Stimulated activated CD4-positive, alpha-beta T cell treated with anti-CD3 and anti-CD28 coated beads, Interleukin-2, amount 100 ng/mL, for 4 hours (primary cell): ENCODE measurements at regions not wholly inside any gene's neighbourhood (a gene's known extent, or its start where the extent isn't known, plus 50 kb on each side); places are given as distances from the start of the nearest gene placed in this dataset.
"Not testable (repeated sequence)": the region's sequence is repeated elsewhere in the genome, so short reads cannot be mapped to it uniquely, and the experiment has no call there.

ENCODE experiments used
- DNase-seq: peaks from one replicate; pipeline ENCODE4 v3.0.0-alpha.2; 2020; ENCODE audit warnings: low read depth

DNA sequence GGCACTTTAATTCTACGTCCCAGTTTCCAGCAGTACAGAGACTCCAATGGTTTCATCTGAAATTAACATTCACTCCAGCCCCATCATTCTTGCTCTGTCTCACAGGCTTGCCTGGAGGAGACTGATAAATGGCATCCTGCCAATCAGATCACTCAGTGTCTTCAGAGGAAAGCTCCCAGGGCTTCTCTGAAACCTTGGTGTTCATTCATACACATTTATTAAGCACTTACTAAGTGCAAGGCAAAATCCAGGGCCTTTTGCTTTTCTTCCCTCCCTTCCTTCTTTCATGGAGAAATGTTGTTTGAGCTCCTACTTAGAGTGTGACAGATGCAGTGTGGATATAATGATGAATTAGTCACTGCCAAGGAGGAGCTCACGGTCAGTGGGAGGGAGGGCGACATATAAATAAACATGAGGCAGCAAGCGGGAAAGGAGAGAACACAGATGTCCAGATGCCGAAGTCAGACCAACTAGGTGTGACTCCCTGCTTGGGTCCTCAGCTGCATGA, 106.7 kb upstream of the DTNBP1 start:
- no peak for DNase-seq

DNA sequence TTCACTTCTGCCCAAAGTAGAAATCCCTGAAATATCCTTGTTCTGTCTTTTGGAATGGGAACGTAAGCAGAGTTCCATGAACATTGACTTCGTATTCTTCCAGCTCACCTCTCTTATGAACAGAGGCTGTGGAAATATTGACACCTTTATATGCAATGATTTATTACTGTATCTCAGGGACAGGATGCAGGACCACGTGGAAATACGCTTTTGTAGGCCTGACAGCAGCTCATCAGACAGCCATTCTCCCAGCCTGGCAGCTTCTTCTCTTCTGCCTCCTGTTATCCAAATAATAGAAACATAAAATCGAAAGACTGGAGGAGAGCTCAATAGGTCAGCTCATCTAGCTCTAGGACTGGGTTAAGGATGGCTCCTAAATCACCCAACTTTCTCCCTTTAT, 106.2 kb upstream of the DTNBP1 start:
- DNase-seq = no peak

DNA sequence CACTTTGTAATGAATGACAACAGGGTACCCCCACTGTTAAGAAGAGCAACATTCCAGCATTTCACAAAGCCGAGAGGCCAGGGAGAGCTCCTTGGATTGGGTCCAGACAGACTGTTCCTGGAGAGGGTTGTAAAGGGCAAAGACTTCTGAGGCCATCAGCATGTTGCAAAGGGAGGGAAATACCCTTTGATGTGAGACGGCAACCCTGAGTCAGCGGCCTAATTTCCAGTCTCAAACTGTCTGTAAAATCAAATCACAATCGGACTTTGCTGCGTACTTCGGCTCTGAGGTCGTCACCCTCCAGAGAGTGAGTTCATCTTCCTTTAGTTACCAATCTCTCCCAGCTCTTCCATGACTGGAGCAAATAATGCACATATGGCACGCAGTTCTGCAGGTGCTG, 101.0 kb upstream of the DTNBP1 start:
- DNase-seq = no peak

DNA sequence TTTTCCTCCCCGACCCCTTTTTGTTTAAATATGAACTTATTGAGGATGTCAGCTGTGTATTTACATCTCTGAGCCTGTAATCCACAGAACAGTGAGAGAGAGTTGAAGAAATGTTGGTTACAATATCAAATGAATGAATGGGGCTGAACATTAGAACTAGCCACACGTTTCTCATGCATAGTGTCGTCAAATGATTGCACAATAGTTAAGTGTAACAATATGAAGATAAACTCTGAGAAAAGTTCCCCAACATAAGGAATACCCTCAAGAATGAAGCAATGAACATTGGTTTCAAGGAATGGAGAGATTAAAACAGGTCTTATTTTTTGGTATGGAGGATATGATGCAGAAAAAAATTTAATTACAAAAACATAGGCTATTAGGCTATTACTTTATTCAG, 100.5 kb upstream of the DTNBP1 start:
- no peak for DNase-seq

DNA sequence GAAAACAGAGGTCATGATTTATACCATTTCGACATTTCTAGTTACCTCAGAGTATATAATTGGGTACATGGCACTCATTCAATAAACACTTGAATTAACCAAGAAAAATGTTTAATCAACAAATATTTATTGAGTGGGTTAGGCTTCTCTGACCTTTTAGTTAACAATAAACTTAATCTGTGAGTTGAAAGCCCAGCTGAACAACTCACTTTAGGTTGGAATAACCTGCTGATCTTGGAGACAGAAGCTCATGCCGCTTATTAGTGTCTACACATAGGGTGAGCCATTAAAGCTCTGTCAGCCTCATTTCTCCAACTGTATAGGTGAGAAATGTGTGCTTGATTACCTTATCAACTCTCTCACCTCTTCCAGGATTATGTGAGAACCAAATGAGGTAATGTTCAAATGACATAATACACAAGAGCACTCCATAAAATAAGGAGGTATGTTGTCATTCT, 98.2 kb upstream of the DTNBP1 start:
- no peak for DNase-seq

DNA sequence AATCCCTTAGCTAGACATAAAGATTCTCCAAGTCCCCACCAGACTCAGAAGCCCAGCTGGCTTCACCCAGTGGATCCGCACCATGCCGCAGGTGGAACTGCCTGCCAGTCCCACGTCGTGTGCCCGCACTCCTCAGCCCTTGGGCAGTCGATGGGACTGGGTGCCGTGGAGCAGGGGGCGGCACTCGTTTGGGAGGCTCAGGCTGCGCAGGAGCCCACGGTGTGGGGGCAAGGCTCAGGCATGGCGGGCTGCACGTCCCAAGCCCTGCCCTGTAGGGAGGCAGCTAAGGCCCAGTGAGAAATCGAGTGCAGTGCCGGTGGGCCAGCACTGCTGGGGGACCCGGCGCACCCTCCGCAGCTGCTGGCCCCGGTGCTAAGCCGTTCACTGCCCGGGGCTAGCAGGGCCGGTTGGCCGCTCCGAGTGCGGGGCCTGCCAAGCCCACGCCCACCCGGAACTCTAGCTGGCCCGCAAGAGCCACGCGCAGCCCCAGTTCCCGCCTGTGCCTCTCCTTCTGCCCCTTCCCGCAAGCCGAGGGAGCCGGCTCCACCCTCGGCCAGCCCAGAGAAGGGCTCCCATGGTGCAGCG, 95.9 kb upstream of the DTNBP1 start:
- no peak for DNase-seq

DNA sequence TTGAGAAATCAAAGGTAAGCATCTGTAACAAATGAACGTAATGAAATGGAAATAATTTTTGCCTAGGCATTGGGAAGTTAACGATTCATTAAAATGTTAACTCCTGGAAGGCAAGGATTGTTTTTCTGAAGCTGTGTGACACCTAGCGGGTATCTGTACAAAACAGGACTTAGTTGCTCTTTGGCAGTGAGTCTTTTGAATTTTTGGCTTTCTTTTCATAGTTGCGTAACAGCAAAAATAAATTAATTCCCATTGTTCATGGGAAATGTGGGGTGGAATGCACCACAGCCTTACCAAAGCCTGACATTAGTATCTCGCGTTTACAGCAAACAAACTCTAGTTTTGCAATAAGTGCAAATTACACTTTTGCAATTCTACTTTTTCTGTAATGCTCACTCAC, 92.7 kb upstream of the DTNBP1 start:
- no peak for DNase-seq

DNA sequence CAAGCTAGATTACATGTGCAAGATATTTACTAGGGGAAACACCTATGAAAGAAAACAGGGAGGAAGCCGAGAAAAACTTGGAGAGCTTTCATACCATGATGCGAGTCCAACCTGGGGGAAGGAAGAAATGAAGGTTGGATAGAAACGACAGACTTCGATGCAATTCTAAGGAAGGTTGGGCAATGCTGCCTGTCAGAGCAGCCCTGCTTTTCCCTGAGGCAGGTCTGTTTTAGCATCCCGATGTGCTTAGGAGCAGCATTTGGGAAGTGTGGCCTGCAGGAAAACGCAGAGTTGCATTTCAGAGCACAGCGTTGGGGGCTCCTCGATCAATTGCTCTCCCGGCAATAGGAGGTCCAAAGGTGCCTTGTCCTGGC, 91.9 kb upstream of the DTNBP1 start:
- DNase-seq = no peak

DNA sequence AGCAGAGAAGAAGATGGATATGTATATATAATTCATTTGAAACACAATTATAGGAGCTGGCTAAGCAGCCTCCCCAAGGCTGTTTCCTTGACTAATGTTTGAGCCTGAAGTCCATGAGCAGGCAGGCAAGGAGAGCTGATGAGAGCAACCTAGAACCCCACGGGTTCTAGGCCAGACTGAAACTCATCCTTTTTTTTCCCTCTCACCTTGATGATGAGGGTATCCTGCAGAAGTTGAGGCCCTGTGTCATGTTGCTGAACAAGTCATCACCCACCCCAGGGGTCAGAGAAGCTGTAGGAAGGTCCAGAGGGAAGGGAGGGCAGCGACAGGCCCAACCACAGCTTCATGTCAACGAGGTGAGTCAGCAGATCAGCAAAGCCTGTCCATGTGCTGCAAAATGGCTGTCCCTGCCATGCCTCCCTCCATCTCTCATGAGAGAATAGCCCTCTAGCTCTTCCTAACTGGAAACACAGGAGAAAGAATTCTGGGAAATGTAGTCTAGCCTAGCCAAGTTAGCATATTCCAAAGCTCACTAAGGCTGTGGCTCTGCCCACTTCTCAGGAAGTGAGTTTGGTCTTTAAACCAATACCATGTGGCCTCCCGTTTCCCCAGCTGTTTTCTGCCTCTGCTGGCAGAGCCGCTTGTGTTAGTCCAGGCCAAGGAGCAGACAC, 91.3 kb upstream of the DTNBP1 start:
- no peak for DNase-seq

DNA sequence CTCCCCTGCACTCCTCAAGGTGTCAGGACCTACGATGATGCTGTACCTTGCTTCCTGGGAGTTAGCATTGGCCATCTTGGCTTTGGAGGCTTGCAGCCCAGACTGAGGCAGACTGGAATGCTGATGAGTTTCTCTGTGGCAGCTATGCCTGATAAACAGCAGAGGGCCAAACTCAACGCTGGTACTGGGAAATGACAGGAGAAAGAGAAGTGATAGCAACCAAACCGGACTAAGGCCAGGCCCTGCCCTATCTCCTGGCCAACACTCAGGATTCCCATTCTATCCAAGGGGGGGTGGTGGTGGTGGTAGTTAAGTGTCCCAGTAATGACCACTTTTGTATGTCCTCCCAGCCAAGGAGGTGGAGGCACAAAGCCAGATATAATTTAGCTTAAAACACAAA, 90.0 kb upstream of the DTNBP1 start:
- no peak for DNase-seq

DNA sequence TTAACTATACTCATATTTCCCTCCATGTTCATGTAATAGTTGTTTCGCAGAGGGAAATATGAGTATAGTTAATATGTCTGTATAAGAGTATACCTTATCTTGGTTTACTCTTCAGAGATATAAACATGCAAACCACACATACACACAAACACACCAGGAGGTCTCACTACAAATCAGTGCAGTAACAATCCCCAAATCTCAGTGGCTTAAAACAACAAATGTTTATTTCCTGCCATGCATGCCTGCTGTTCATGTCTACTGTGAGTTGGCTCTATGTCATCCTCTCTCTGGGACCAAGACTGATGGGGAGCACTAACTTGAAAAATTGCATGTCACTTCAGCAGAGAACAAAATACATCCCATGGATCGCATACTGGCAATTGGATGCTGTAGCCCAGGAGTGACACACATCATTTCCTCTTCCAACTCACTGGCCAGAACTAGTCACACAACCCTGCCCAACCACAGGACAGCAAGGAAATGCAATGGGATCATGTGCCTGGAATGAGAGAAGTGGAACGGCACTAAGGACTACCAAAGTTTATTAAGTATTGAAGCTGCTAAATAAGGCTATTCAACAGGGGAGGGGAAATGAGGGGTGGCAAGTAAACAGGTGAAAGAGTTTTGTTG, 89.0 kb upstream of the DTNBP1 start:
- no peak for DNase-seq

DNA sequence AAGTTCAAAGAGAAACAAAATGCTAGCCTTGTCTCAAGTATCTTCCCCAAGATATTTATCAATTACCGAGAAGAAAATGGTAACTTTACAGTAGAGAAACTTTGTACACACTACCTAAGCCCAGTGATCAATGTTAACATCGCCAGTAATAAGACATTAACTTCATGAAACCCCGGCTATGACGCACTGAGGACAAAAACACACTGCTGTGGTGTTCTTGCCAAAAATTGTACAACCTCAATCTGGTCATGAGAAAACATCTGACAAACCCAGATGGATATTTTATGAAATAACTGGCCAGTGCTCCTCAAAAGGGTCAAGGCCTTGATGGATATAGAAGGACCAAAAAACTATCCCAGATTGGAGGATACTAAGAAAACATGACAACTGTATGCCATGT, 85.5 kb upstream of the DTNBP1 start:
- no peak for DNase-seq

DNA sequence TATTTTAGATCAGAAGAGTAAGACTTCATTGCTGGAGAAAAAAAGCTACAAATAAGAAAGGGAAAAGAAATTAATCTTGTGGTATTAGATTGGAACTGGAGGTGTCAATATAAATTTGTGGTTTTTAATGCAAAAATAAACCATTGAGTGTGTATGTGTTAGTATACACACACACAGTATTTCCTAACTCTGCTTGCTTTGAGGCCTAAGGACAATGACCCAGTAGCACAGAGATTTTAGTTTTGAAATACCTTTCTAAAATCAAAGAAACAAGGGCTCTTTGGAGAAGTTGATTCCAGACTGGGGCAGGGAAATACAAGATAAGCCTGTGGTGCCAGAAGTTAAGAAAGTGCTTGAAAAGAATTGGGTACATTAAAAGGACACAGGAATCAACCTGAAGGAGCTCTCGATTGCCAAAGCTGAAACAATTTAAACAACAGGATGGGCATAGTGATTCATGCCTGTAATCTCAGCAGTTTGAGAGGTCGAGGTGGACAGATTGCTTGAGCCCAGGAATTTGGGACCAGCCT, 84.6 kb upstream of the DTNBP1 start:
- DNase-seq = no peak

DNA sequence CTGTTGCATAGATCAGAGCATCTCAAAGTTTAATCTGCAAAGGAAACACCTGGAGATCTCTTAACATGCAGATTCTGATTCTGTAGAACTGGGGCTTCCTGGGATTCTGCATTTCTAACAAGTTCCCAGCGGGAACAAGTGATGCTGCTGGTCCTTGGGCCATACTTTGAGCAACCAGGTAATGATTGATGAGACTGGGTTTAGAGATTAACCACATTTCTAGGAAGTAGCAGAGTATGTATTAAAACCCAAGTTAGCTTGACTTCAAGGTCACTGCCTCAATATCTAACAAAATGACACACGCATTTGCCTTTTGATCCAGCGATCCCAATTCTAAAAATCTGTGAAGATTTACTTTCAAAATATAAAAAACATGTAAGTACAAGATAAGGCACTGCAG, 83.0 kb upstream of the DTNBP1 start:
- no peak for DNase-seq

DNA sequence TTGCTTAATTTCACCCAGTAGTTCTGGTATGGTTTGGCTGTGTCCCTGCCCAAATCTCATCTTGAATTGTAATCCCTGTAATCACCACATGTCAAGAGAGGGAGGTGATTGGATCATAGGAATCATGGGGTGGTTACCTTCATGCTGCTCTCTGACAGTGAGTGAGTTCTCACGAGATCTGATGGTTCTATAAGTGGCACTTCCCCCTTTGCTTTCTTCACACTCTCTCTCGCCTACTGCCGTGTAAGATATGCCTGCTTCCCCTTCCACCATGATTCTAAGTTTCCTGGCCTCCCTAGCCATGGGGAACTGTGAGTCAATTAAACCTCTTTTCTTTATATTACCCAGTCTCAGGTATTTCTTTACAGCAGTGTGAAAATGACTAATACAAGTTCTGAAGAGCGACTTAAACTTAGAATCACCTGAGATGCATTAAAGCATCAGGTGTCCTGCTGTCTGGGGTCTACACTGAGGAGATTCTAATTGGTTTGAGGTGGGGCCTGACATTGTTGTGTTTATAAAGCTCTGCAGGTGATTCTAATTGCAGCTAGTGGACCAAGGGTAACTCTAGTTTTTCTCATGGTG, 82.1 kb upstream of the DTNBP1 start:
- DNase-seq = no peak

DNA sequence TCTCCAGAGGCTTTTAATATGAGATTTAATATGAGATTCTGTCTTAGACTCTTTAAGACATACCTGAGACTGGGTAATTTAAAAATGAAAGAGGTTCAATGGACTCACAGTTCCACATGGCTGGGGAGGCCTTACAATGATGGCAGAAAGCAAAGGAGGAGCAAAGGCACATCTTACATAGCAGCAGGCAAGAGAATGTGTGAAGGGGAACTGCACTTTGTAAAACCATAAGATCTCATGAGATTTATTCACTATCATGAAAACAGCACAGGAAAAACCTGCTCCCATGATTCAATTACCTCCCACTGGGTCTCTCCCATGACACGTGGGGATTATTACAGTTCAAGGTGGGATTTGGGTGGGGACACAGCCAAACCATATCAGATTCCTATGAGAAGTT, 79.2 kb upstream of the DTNBP1 start:
- DNase-seq = not testable (repeated sequence)

DNA sequence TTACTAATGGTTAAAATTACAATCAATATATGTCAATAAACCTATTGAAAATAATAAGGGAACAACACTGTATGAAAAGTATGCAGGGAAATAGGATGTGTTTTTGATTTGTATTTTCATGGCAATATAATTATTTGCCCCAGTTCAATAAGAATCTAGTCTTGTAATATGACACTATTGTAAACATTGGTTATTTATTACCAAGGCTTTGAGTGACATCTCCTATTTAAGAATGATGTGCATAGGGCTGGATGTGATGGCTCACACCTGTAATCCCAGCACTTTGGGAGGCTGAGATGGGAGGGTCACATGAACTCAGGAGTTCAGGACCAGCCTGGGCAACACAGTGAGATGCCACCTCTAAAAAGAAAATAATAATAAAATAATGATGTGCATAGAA, 78.6 kb upstream of the DTNBP1 start:
- DNase-seq = no peak

DNA sequence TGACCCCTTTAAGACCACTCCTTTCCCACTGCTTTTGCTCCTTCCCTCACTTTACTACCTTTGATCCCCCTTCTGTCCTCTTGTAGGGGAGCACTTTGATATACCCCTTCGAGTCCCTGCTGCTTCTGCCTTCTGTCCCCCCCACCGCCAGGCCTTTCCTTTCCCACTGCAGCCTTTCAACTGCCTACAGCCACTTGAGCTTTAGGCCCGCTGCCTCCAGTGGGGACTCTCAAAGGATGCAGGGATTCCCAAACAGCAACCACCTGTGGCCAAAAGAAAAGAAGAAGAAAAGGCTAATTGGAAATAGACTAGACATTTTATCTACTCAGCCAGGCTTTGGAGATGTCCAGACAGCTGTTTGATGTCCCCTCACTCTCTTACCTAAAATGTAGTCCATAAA, 77.0 kb upstream of the DTNBP1 start:
- DNase-seq = no peak

DNA sequence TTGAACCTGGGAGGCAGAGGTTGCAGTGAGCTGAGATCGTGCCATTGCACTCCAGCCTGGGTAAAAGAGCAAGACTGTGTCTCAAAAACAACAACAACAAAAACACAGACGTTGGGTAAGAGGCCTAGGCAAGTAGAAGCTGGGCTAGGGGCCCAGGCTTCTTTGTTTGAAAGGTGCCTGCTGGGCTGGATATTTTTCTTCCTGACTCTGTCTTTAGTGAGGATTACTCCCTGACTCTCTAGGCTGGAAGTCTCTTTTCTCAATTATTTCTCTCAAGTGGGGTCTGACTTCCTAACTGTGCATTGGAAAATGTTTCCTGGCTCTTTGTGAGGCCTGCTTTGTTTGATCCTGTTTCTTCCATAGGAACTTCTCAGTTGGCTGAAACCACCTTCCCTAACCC, 76.5 kb upstream of the DTNBP1 start:
- DNase-seq = no peak

DNA sequence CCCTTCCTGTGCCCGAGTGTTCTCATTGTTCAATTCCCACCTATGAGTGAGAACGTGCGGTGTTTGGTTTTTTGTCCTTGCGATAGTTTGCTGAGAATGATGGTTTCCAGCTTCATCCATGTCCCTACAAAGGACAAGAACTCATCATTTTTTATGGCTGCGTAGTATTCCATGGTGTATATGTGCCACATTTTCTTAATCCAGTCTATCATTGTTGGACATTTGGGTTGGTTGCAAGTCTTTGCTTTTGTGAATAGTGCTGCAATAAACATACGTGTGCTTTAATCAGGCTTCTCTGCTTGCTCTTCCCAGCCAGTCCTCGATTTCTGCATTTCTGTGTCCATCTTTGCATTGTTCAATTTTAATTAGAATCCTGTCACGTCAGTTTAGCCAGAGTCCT, 75.4 kb upstream of the DTNBP1 start:
- not testable (repeated sequence) for DNase-seq

DNA sequence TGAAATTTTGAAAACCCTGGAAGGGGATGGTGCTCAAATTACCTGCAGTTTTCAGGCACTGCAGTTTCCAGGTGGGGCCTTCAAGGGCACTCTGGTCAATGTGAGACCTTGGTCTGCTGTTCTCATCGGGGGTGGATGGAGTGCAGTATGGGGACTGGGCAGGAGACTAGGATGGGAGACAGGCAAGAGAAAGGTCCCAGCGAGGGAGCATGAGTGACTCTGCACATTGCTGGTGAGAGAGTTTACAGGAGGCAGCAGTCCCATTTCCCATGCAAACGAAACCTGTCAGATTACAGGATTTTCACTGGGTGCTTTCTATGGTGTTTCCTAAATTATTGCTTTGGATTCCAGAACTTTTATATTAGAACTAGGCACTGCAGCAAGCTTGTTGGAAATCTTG, 73.5 kb upstream of the DTNBP1 start:
- DNase-seq = no peak

DNA sequence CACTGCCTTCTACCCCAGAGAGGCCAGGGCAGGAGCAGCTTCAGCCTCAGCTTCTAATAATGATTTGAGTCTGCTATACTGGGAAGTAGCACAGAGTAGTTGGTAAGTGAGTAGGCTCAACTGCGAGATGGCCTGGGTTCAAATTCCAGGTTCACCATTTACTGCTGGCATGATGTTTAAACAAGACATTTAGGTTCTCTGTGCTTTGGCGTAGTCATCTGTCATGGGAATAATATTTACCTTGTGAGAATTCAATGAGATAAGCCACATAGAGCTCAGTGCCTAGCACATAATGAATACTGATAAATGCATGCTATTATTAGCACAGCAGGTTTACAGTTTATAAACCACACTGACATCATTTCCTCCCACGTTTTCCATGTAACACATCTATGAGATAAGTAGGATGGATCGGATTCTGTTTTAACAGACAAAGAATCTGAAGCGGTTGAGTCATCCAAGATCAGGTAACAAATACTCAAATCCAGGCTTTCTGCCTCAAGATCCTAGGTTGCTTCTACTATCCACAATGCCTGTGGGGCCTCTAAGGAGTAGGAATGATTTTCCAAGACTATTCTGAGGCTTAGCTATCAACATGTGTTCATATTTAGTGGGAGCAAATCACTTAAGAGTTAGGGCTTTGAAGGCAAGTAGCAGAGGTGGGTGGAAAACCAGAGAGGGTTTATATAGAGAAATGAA, 72.9 kb upstream of the DTNBP1 start:
- no peak for DNase-seq
